Fibroblast of skin of scalp (primary cell): ENCODE measurements at regions not wholly inside any gene's neighbourhood (a gene's known extent, or its start where the extent isn't known, plus 50 kb on each side); places are given as distances from the start of the nearest gene placed in this dataset.

ENCODE experiments used
- DNase-seq: peaks from one replicate; pipeline ENCODE4 v3.0.0-alpha.2; 2013

- DNase-seq = peak; percentile 18
Observed at GRCh38 chr1:87196110-87196827, 132.4 kb upstream of the LMO4 start.

GRCh38 chr1:87197156-87197555, 131.5 kb upstream of the LMO4 start:
- DNase-seq = peak; percentile 44

- no peak for DNase-seq
Observed at GRCh38 chr1:87197641-87198040, 131.0 kb upstream of the LMO4 start.

GRCh38 chr1:87200875-87201638, 127.6 kb upstream of the LMO4 start:
- DNase-seq = no peak

- no peak for DNase-seq
Observed at GRCh38 chr1:87201768-87202167, 126.9 kb upstream of the LMO4 start.

GRCh38 chr1:87202451-87202850, 126.2 kb upstream of the LMO4 start:
- no peak for DNase-seq

- no peak for DNase-seq
Observed at GRCh38 chr1:87202922-87203655, 125.6 kb upstream of the LMO4 start.

GRCh38 chr1:87203904-87204303, 124.8 kb upstream of the LMO4 start:
- peak; percentile 55 for DNase-seq

- DNase-seq = no peak
Observed at GRCh38 chr1:87204441-87204840, 124.2 kb upstream of the LMO4 start.

GRCh38 chr1:87204921-87205320, 123.8 kb upstream of the LMO4 start:
- DNase-seq = no peak

- no peak for DNase-seq
Observed at GRCh38 chr1:87206044-87206831, 122.4 kb upstream of the LMO4 start.

GRCh38 chr1:87208080-87208479, 120.6 kb upstream of the LMO4 start:
- DNase-seq = no peak

GRCh38 chr1:87208931-87209330, 119.7 kb upstream of the LMO4 start:
- no peak for DNase-seq

- no peak for DNase-seq
Observed at GRCh38 chr1:87210151-87210550, 118.5 kb upstream of the LMO4 start.

GRCh38 chr1:87212431-87213134, 116.1 kb upstream of the LMO4 start:
- DNase-seq = no peak

GRCh38 chr1:87213135-87213515, 115.6 kb upstream of the LMO4 start:
- DNase-seq = no peak

GRCh38 chr1:87215592-87215991, 113.1 kb upstream of the LMO4 start:
- no peak for DNase-seq

GRCh38 chr1:87218618-87219017, 110.1 kb upstream of the LMO4 start:
- no peak for DNase-seq

GRCh38 chr1:87219141-87219540, 109.5 kb upstream of the LMO4 start:
- DNase-seq = no peak

GRCh38 chr1:87219626-87220025, 109.1 kb upstream of the LMO4 start:
- no peak for DNase-seq

GRCh38 chr1:87220993-87221392, 107.7 kb upstream of the LMO4 start:
- DNase-seq = peak; percentile 32

GRCh38 chr1:87224201-87224600, 104.5 kb upstream of the LMO4 start:
- peak; percentile 97 for DNase-seq
